ENCODE measurements at regions not wholly inside any gene's neighbourhood (a gene's known extent, or its start where the extent isn't known, plus 50 kb on each side); places are given as distances from the start of the nearest gene placed in this dataset.
A peak's percentile ranks its signal among the peaks of the same experiment; 100 is the strongest.

DNA sequence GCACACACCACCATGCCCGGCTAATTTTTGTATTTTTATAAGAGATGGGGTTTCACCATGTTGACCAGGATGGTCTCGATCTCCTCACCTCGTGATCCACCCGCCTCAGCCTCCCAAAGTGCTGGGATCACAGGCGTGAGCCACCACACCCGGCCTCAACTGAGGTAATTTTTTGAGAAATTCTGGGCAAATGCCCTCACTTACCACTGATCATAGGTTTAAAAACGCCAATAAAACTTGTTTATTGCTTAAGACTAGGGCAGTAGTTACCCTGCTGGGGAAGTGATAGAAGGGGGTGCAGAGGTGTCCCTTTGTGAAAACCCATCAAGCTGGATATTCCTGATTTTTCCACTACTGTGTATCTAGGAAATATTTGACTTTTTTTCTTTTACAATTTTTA is 196.3 kb downstream of the BCAS1 start:
- no peaks in the 10 kb centered on the region for H3K36me3 ChIP-seq (ENCODE audit: control insufficient read depth, low read length)
- no peaks in the 10 kb centered on the region for H3K9me2 ChIP-seq (replicated peaks; ENCODE audit: control insufficient read depth, low read length)
- no peaks in the 10 kb centered on the region for H3K27me3 ChIP-seq (ENCODE audit: control insufficient read depth, low read length)
- no peak for TF ChIP-seq EZH2phosphoT487 (IDR thresholded peaks at IDR 0.05; ENCODE audit: borderline replicate concordance, low read length)
- TF ChIP-seq, protein P1, sequence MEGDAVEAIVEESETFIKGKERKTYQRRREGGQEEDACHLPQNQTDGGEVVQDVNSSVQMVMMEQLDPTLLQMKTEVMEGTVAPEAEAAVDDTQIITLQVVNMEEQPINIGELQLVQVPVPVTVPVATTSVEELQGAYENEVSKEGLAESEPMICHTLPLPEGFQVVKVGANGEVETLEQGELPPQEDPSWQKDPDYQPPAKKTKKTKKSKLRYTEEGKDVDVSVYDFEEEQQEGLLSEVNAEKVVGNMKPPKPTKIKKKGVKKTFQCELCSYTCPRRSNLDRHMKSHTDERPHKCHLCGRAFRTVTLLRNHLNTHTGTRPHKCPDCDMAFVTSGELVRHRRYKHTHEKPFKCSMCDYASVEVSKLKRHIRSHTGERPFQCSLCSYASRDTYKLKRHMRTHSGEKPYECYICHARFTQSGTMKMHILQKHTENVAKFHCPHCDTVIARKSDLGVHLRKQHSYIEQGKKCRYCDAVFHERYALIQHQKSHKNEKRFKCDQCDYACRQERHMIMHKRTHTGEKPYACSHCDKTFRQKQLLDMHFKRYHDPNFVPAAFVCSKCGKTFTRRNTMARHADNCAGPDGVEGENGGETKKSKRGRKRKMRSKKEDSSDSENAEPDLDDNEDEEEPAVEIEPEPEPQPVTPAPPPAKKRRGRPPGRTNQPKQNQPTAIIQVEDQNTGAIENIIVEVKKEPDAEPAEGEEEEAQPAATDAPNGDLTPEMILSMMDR (IDR thresholded peaks at IDR 0.05; ENCODE audit: low read depth, low read length, poor library complexity, severe bottlenecking) = no peak
- H3K79me2 ChIP-seq (ENCODE audit: control insufficient read depth, low read length) = peaks cover 2% of the 10 kb centered on the region; the same call in 1 of the 2 replicates
- H3F3A ChIP-seq (ENCODE audit: control insufficient read depth, insufficient read depth) = peaks cover 32% of the 10 kb centered on the region
- no peak overlapping the region for H3K4me2 ChIP-seq (ENCODE audit: low read length)
- peaks cover 52% of the 10 kb centered on the region for H3K4me1 ChIP-seq (ENCODE audit: control insufficient read depth, low read length)
- no peak overlapping the region for H3K4me3 ChIP-seq (ENCODE audit: low read length)
- no peaks in the 10 kb centered on the region for H3K9me3 ChIP-seq (ENCODE audit: control insufficient read depth, insufficient read depth, low read length)
- H3K27ac ChIP-seq (ENCODE audit: low read depth, low read length) = no peak overlapping the region
- H4K20me1 ChIP-seq (ENCODE audit: control insufficient read depth, insufficient read depth, low read depth, low read length) = no peaks in the 10 kb centered on the region

DNA sequence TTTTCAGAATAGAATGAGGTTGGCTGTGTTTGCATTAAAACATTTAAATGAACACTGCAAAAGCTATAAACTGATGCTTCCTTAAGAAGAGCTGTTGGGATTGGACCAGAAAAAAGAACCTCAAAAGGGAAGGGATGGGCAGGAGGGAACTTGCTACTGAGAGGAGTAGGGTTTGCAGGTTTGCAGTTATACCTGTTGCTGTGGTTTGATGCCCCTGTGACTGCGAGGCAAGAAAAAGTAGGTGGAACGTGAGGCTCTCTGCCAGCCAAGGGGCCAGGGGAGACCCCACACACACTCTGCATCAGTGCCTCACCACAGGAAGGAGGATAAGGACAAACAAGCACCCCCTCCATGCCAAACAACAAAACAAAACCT is 197.2 kb downstream of the BCAS1 start:
- H3K27me3 ChIP-seq (ENCODE audit: control insufficient read depth, low read length) = no peaks in the 10 kb centered on the region
- no peaks in the 10 kb centered on the region for H3K9me3 ChIP-seq (ENCODE audit: control insufficient read depth, insufficient read depth, low read length)
- H3F3A ChIP-seq (ENCODE audit: control insufficient read depth, insufficient read depth) = peaks cover 32% of the 10 kb centered on the region
- H3K79me2 ChIP-seq (ENCODE audit: control insufficient read depth, low read length) = peaks cover 2% of the 10 kb centered on the region; the same call in 1 of the 2 replicates
- no peaks in the 10 kb centered on the region for H4K20me1 ChIP-seq (ENCODE audit: control insufficient read depth, insufficient read depth, low read depth, low read length)
- H3K4me3 ChIP-seq (ENCODE audit: low read length) = peak overlapping the region; percentile 70
- no peaks in the 10 kb centered on the region for H3K36me3 ChIP-seq (ENCODE audit: control insufficient read depth, low read length)
- no peaks in the 10 kb centered on the region for H3K9me2 ChIP-seq (replicated peaks; ENCODE audit: control insufficient read depth, low read length)
- peak overlapping the region; percentile 92 for H3K4me2 ChIP-seq (ENCODE audit: low read length)
- H3K27ac ChIP-seq (ENCODE audit: low read depth, low read length) = peak overlapping the region; percentile 86
- peaks cover 52% of the 10 kb centered on the region for H3K4me1 ChIP-seq (ENCODE audit: control insufficient read depth, low read length)
- TF ChIP-seq, protein P1 (IDR thresholded peaks at IDR 0.05; ENCODE audit: low read depth, low read length, poor library complexity, severe bottlenecking) = no peak
- no peak for TF ChIP-seq EZH2phosphoT487 (IDR thresholded peaks at IDR 0.05; ENCODE audit: borderline replicate concordance, low read length)

DNA sequence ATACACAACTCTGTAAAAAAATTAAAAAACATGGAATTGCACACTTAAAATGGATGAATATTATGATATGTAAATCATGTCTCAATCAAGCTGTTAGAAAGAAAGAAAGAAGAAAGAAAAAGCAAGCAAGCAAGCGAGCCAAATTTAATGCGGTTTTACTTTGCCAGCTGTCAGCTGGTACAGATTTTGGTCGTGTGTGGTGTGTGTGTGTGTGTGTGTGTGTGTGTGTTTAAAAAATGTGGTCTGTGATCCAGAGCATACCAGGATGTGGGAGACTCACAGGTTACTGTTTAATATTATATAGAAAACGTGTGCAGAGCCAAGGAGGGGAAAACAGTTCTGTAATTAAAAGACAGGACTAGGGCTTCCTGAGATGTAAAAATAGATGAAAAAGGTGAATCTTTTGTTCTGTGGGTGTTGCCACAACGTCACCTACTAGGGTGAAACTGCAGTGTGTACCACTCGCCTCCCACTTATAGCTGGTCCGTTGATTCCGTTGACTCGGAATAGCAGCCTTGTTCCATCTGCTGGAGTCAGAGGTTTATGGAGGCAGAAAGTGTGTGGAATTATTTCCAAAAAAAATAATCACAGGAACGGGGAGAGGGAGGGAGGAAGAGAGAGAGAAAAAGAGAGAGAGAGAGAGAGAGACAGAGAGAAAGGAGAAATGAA is 197.7 kb downstream of the BCAS1 start:
- no peaks in the 10 kb centered on the region for H3K36me3 ChIP-seq (ENCODE audit: control insufficient read depth, low read length)
- H3K27ac ChIP-seq (ENCODE audit: low read depth, low read length) = peak overlapping the region; percentile 86
- no peaks in the 10 kb centered on the region for H3K9me3 ChIP-seq (ENCODE audit: control insufficient read depth, insufficient read depth, low read length)
- peaks cover 36% of the 10 kb centered on the region for H3F3A ChIP-seq (ENCODE audit: control insufficient read depth, insufficient read depth)
- peak overlapping the region; percentile 92 for H3K4me2 ChIP-seq (ENCODE audit: low read length)
- H3K9me2 ChIP-seq (replicated peaks; ENCODE audit: control insufficient read depth, low read length) = no peaks in the 10 kb centered on the region
- no peaks in the 10 kb centered on the region for H4K20me1 ChIP-seq (ENCODE audit: control insufficient read depth, insufficient read depth, low read depth, low read length)
- no peaks in the 10 kb centered on the region for H3K27me3 ChIP-seq (ENCODE audit: control insufficient read depth, low read length)
- H3K4me1 ChIP-seq (ENCODE audit: control insufficient read depth, low read length) = peaks cover 57% of the 10 kb centered on the region
- H3K79me2 ChIP-seq (ENCODE audit: control insufficient read depth, low read length) = peaks cover 2% of the 10 kb centered on the region; the same call in 1 of the 2 replicates
- TF ChIP-seq EZH2phosphoT487 (IDR thresholded peaks at IDR 0.05; ENCODE audit: borderline replicate concordance, low read length) = no peak
- TF ChIP-seq, protein P1 (IDR thresholded peaks at IDR 0.05; ENCODE audit: low read depth, low read length, poor library complexity, severe bottlenecking) = no peak
- peak overlapping the region; percentile 70 for H3K4me3 ChIP-seq (ENCODE audit: low read length)

Measured in DOHH2 (cell line).